C4-2B (cell line): ENCODE measurements at regions not wholly inside any gene's neighbourhood (a gene's known extent, or its start where the extent isn't known, plus 50 kb on each side); places are given as distances from the start of the nearest gene placed in this dataset.

Experiments
- H3K27ac ChIP-seq: fragments of 450-650 bp; 2 replicates; pipeline ENCODE4 v1.5.1; 2017
- ZFX ChIP-seq: fragments of 450-650 bp; IDR thresholded peaks from 2 replicates; pipeline ENCODE4 v1.6.1; 2017
- TF ChIP-seq, protein P1 (sequence below): fragments of 450-650 bp; conservative IDR thresholded peaks from 2 replicates; pipeline ENCODE4 v1.5.1; 2017; ENCODE audit warnings: mild to moderate bottlenecking

DNA sequence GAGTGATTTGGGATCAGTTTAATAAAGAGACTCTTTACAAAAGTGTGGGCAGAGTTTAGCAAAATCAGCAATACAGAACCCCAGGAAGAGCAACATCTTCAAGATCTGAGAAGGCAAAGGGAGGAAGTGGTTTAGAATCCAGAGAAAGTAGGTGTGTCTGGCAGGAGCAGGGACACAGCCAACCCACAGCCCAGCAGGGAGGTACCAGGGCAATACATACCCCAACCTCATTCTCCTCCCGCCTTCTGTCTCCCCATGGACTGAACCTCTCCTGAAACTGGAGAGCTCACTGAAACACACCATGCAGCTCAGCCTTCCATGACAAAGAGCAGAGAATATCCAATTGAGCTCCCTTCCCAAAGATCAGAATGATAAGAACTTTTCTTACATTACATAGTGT, 283.4 kb downstream of the PRELID2 start:
- no peak overlapping the region for H3K27ac ChIP-seq
- TF ChIP-seq, protein P1, sequence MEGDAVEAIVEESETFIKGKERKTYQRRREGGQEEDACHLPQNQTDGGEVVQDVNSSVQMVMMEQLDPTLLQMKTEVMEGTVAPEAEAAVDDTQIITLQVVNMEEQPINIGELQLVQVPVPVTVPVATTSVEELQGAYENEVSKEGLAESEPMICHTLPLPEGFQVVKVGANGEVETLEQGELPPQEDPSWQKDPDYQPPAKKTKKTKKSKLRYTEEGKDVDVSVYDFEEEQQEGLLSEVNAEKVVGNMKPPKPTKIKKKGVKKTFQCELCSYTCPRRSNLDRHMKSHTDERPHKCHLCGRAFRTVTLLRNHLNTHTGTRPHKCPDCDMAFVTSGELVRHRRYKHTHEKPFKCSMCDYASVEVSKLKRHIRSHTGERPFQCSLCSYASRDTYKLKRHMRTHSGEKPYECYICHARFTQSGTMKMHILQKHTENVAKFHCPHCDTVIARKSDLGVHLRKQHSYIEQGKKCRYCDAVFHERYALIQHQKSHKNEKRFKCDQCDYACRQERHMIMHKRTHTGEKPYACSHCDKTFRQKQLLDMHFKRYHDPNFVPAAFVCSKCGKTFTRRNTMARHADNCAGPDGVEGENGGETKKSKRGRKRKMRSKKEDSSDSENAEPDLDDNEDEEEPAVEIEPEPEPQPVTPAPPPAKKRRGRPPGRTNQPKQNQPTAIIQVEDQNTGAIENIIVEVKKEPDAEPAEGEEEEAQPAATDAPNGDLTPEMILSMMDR = no peak
- no peak for TF ChIP-seq ZFX

DNA sequence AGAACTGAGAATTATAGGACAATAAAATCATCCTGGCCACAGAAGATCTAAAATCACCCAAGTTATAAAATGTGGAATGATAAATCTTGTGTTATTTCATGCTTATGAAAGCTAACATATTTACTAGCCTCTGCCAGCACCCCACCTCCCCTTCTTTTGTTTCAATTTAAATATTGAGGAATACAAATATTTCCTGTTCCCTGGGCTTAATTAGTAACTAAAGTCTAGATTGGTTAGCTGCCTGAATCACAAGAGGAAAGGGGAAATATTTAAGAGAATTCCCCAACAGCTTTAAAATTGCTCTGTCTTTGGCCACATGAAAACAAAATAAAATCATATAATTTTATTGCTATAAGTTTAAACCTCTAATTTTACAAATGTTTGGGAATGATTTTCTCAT, 287.0 kb downstream of the PRELID2 start:
- no peak for TF ChIP-seq ZFX
- TF ChIP-seq, protein P1 = no peak
- no peak overlapping the region for H3K27ac ChIP-seq

DNA sequence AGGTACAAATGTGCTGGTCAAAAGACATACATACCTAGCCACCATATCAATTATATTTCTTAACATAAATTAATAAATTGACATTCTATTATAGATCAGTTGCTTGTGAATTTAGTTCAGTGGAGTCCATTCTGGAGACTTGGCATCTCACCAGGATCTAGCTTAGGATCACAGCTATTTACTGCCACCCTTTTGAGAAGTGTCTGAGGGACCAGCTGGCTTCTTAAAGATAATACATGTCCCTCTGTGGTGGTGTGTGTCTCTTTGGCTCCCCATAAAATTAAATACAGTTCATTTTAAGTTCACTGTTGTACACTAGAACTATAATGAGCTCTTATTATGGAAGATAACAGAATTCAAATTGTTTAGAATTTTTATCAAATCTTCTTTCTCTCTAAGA, 290.7 kb downstream of the PRELID2 start:
- TF ChIP-seq, protein P1 = no peak
- no peak for TF ChIP-seq ZFX

DNA sequence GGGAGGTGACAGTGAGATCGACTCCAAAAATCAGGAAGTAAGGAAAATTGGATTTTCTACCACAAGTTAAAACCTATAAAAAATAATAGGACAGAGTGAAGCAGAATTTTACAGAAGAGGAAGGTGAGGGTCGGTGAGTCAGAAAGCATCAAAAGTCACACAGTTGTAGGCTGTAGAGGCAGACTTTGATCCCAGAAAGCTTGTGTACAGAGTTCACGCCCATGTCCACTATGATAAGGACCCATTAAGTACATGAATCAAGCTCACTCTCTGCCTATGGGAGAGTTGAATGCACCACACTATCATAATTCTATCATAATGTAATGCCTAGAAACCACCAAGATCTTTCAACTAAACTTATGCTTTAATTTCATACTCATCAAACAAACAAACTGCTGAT, 291.2 kb downstream of the PRELID2 start:
- no peak overlapping the region for H3K27ac ChIP-seq
- TF ChIP-seq ZFX = no peak
- TF ChIP-seq, protein P1 = no peak

More for the DNA sequence above, 290.7 kb downstream of the PRELID2 start:
- H3K27ac ChIP-seq = no peak overlapping the region

DNA sequence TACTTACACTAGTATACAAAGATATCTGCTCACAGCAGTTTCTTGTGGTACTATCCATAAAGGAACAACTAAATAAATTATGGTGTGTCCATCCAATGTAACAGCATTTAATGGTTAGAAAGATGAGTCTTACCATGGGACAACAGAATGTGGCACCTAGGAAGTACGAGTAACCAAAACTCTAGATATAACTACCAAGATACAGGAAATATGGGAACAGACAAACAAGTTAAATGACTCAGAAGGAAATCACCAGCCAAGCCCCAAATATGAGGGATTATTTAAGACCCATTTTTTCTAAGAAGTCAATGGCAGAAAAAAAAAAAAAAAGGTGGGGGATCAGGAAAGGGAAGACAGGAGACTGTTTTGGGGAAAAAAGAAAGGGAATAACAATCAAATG, 294.8 kb downstream of the PRELID2 start:
- no peak overlapping the region for H3K27ac ChIP-seq
- no peak for TF ChIP-seq ZFX
- TF ChIP-seq, protein P1 = no peak

DNA sequence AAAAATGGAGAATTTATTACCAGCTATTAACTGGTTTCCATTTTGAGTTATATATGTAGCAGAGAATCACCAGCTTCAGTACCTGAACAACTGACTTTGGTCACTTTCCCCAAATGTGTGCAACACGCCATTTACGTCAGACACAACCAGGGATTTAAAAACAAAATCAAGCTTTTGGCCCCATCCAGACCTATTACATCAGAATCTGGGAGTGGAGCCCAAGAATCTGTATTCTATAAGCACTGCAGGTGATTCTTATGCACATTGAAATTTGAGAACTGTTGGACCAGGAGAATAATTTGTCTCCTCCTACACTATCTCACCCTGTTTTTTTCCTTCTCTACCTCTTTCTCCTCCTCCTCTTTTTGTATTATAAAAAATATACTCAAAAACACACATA, 295.9 kb downstream of the PRELID2 start:
- H3K27ac ChIP-seq = no peak overlapping the region
- TF ChIP-seq, protein P1 = no peak
- TF ChIP-seq ZFX = no peak

DNA sequence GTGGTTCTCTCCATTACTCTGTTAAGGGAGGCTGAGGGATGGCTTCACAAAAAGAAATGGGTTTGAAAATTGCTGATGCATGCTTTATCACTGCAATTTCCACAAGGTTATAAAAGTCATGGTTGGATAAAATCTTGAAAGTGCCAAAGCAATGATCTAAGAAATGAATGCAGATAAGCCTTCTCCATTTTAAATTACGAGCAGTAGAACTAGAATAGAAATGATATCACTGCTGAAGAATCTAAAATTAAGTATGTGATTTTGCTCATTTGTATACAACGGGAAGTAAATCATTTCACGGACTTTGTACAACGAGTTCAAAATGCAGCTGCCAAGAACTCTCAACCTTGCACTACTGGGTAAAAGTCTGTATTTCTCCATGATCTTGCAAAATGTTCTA, 299.0 kb downstream of the PRELID2 start:
- no peak overlapping the region for H3K27ac ChIP-seq
- TF ChIP-seq, protein P1 = no peak
- no peak for TF ChIP-seq ZFX
